ENCODE measurements at regions not wholly inside any gene's neighbourhood (a gene's known extent, or its start where the extent isn't known, plus 50 kb on each side); places are given as distances from the start of the nearest gene placed in this dataset.

DNA sequence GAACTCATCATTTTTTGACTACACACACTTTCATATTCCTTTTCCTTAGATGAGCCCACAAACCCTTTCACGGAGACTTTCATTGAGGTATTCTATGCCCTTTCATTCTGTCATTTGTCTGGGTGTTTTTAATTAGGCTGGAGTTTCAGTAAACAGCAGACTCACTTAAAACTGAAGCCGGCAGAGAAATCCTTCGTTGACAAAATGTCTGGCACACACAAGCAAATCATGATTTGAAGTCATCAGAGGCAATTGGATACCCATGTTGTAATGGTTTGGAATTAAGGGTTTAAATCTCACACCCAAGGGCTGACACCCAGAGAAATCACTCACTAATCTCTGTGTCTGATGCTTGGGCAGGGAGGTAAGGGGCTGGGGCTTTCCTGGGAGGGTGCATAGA, 127.1 kb downstream of the EHF start:
- TF ChIP-seq CTCF (conservative IDR thresholded peaks at IDR 0.05; ENCODE audit: low read depth, low read length), result no peak
- no peak for TF ChIP-seq POLR2A (IDR thresholded peaks at IDR 0.05; ENCODE audit: low read depth, low read length)
- no peak for TF ChIP-seq CEBPB (IDR thresholded peaks at IDR 0.05; ENCODE audit: low read depth, low read length)
- TF ChIP-seq RAD21 (IDR thresholded peaks at IDR 0.05; ENCODE audit: low read length), result no peak
- TF ChIP-seq CHD1 (IDR thresholded peaks at IDR 0.05; ENCODE audit: low read depth, low read length), result no peak
